HCT116 (cell line): ENCODE measurements at regions not wholly inside any gene's neighbourhood (a gene's known extent, or its start where the extent isn't known, plus 50 kb on each side); places are given as distances from the start of the nearest gene placed in this dataset.

Experiments used
- ATAC-seq: fragments of 200-7000 bp; cut with Tn5 transposase; 2 replicates; pipeline ENCODE4 v1.9.1; 2020; ENCODE audit warnings: mild to moderate bottlenecking, moderate library complexity
- BruUV-seq: library from RNA; stranded (reverse); fragments of 400-500 nt; replicated peaks from 2 replicates; lab custom pipeline; 2021; lab: Mats Ljungman, UMichigan
- CTCF ChIA-PET: fragments of 300-600 bp; sonication (Branson Sonifier 250); formaldehyde crosslinking; loops from one replicate; lab custom pipeline; 2021; ENCODE audit warnings: antibody characterized with exemption; lab: Charles Lee
- POLR2A ChIA-PET: fragments of 300-600, 350-600 bp; sonication (Branson Sonifier 250); formaldehyde crosslinking; loops from one replicate; lab custom pipeline; 2021; ENCODE audit warnings: antibody characterized with exemption; lab: Charles Lee
- RAD21 ChIA-PET, 2 experiments: fragments of 300-600 bp; sonication (Branson Sonifier 250); formaldehyde crosslinking; loops; one replicate each; lab custom pipeline; 2023; ENCODE audit warnings: low total read pairs in 2 of 2; ENCODE audit not compliant: uncharacterized antibody in 2 of 2, unreplicated experiment in 2 of 2, low non-redundant PET in 1 of 2; lab: Charles Lee
- DNase-seq: peaks from one replicate; pipeline ENCODE4 v3.0.0-alpha.2; 2010; ENCODE audit warnings: low read depth, low spot score
- H2AFZ ChIP-seq: fragments of 200-600 bp; shearing (Covaris generic), sonication (generic); 2 replicates; pipeline ENCODE4 v1.6.1; 2017; ENCODE audit warnings: low read depth, mixed run types, mixed read lengths, antibody characterized with exemption, low read length; ENCODE audit not compliant: poor library complexity, severe bottlenecking
- H3K27ac ChIP-seq: 2 replicates; pipeline ENCODE4 v1.5.1; 2012; ENCODE audit warnings: low read depth, low read length
- H3K27me3 ChIP-seq: fragments of 200-600 bp; sonication (generic); 2 replicates; pipeline ENCODE4 v1.6.1; 2016; ENCODE audit warnings: mixed run types, low read length, mixed read lengths; ENCODE audit not compliant: insufficient read depth
- H3K36me3 ChIP-seq, 2 experiments: fragments of 200-500 bp in 1 of 2; fragments of 200-600 bp in 1 of 2; sonication (Bioruptor generic) in 1 of 2; sonication (generic) in 1 of 2; 2 replicates each; pipeline versions ENCODE4 v1.5.1 to v1.6.1; 2014 to 2016; ENCODE audit warnings: low read length in 2 of 2, inconsistent platforms in 1 of 2, mixed read lengths in 1 of 2, mixed run types in 1 of 2; ENCODE audit not compliant: insufficient read depth in 2 of 2, control insufficient read depth in 1 of 2
- H3K4me1 ChIP-seq, 2 experiments: fragments of 200-600 bp in 1 of 2; sonication (generic) in 1 of 2; 2 replicates each; pipeline versions ENCODE4 v1.5.1 to v1.6.1; 2012 to 2017; ENCODE audit warnings: low read length in 2 of 2, inconsistent platforms in 1 of 2, mild to moderate bottlenecking in 1 of 2, mixed read lengths in 1 of 2, mixed run types in 1 of 2, moderate library complexity in 1 of 2; ENCODE audit not compliant: insufficient read depth in 2 of 2, control insufficient read depth in 1 of 2
- H3K4me2 ChIP-seq: fragments of 200-600 bp; sonication (generic); 2 replicates; pipeline ENCODE4 v1.6.1; 2017; ENCODE audit warnings: mixed run types, low read length, mixed read lengths
- H3K4me3 ChIP-seq, 2 experiments: fragments of 200-600 bp in 1 of 2; sonication (generic) in 1 of 2; replicated peaks in 1 of 2; 2 replicates each; pipeline ENCODE4 v1.5.1; 2011 to 2016; ENCODE audit warnings: low read length in 2 of 2, control low read depth in 1 of 2, low read depth in 1 of 2, mild to moderate bottlenecking in 1 of 2, mixed read lengths in 1 of 2, mixed run types in 1 of 2
- H3K79me2 ChIP-seq: fragments of 200-600 bp; sonication (generic); 2 replicates; pipeline ENCODE4 v1.6.1; 2017; ENCODE audit warnings: mild to moderate bottlenecking, mixed run types, low read length, moderate library complexity, mixed read lengths; ENCODE audit not compliant: insufficient read depth
- H3K9ac ChIP-seq: fragments of 200-600 bp; sonication (generic); 2 replicates; pipeline ENCODE4 v1.6.1; 2016; ENCODE audit warnings: low read length, mixed read lengths
- H3K9me2 ChIP-seq: fragments of 200-600 bp; sonication (generic), shearing (Covaris generic); 2 replicates; pipeline ENCODE4 v1.6.1; 2017; ENCODE audit warnings: mixed run types, mild to moderate bottlenecking, moderate library complexity; ENCODE audit not compliant: insufficient read depth
- H3K9me3 ChIP-seq, 2 experiments: fragments of 200-500 bp in 1 of 2; fragments of 200-600 bp in 1 of 2; sonication (Bioruptor generic) in 1 of 2; sonication (generic) in 1 of 2; 2 replicates each; pipeline ENCODE4 v1.6.1; 2014 to 2017; ENCODE audit warnings: low read length in 2 of 2, mixed read lengths in 2 of 2, inconsistent platforms in 1 of 2, low read depth in 1 of 2, mild to moderate bottlenecking in 1 of 2, mixed run types in 1 of 2, moderate library complexity in 1 of 2; ENCODE audit not compliant: control insufficient read depth in 1 of 2, insufficient read depth in 1 of 2
- H4K20me1 ChIP-seq: fragments of 200-600 bp; sonication (generic), shearing (Covaris generic); 2 replicates; pipeline ENCODE4 v1.6.1; 2017; ENCODE audit warnings: mixed run types, mild to moderate bottlenecking, moderate library complexity; ENCODE audit not compliant: insufficient read depth
- ATF3 ChIP-seq: IDR thresholded peaks from 2 replicates; pipeline ENCODE4 v1.6.1; 2012
- CBX3 ChIP-seq: IDR thresholded peaks from 2 replicates; pipeline ENCODE4 v1.6.1; 2012; ENCODE audit warnings: low read depth
- CEBPB ChIP-seq: IDR thresholded peaks from 2 replicates; pipeline ENCODE4 v1.6.1; 2012; ENCODE audit warnings: low read depth
- CTCF ChIP-seq, 3 experiments: fragments of 200-600 bp in 1 of 3; sonication (generic) in 1 of 3; IDR thresholded peaks in 2 of 3; conservative IDR thresholded peaks in 1 of 3; 2 replicates each; pipeline ENCODE4 v1.5.1; 2012 to 2017; ENCODE audit warnings: low read depth in 2 of 3, low read length in 2 of 3, antibody characterized with exemption in 1 of 3, borderline replicate concordance in 1 of 3, control low read depth in 1 of 3, mild to moderate bottlenecking in 1 of 3, mixed read lengths in 1 of 3, mixed run types in 1 of 3, moderate library complexity in 1 of 3; ENCODE audit not compliant: insufficient read depth in 1 of 3
- ELF1 ChIP-seq: IDR thresholded peaks from 2 replicates; pipeline ENCODE4 v1.6.1; 2012; ENCODE audit warnings: low read depth, borderline replicate concordance
- EZH2 ChIP-seq: fragments of 200-600 bp; sonication (generic); IDR thresholded peaks from 2 replicates; pipeline ENCODE4 v1.6.1; 2017; ENCODE audit warnings: antibody characterized with exemption, mixed run types
- JUND ChIP-seq: IDR thresholded peaks from 2 replicates; pipeline ENCODE4 v1.6.1; 2012
- POLR2A ChIP-seq: IDR thresholded peaks from 2 replicates; pipeline ENCODE4 v1.7.0; 2011; ENCODE audit warnings: borderline replicate concordance; ENCODE audit not compliant: insufficient read depth, insufficient read length; ENCODE audit errors: extremely low read depth
- POLR2AphosphoS5 ChIP-seq: IDR thresholded peaks from 2 replicates; pipeline ENCODE4 v1.6.1; 2011; ENCODE audit warnings: mild to moderate bottlenecking, low read depth, low read length, moderate library complexity
- RAD21 ChIP-seq: IDR thresholded peaks from 2 replicates; pipeline ENCODE4 v1.6.1; 2012; ENCODE audit warnings: low read depth, mild to moderate bottlenecking
- REST ChIP-seq: IDR thresholded peaks from 2 replicates; pipeline ENCODE4 v1.6.1; 2012; ENCODE audit warnings: low read depth
- SP1 ChIP-seq: IDR thresholded peaks from 2 replicates; pipeline ENCODE4 v1.6.1; 2012; ENCODE audit warnings: low read depth
- SRF ChIP-seq: IDR thresholded peaks from 2 replicates; pipeline ENCODE4 v1.6.1; 2012; ENCODE audit warnings: low read depth
- ZFX ChIP-seq: fragments of 450-650 bp; IDR thresholded peaks from 2 replicates; pipeline ENCODE4 v1.6.1; 2017
- ZNF274 ChIP-seq: fragments of 200-500 bp; sonication (Bioruptor generic); IDR thresholded peaks from 2 replicates; pipeline ENCODE4 v1.6.1; 2014; ENCODE audit warnings: mild to moderate bottlenecking, low read depth, low read length, inconsistent platforms
- intact Hi-C: fragments of 100-400 bp; cut with micrococcal nuclease; formaldehyde crosslinking; loops from 2 replicates; pipeline ENCODE4 v1.10.0; 2022
- TF ChIP-seq, protein P1 (sequence below): IDR thresholded peaks from 2 replicates; pipeline ENCODE4 v1.6.1; 2011; ENCODE audit warnings: mild to moderate bottlenecking, low read length, moderate library complexity; ENCODE audit not compliant: insufficient replicate concordance; ENCODE audit errors: extremely low read depth
- TF ChIP-seq, protein P2 (sequence below): IDR thresholded peaks from 2 replicates; pipeline ENCODE4 v1.6.1; 2012

- no peak for TF ChIP-seq CTCF (IDR thresholded peaks at IDR 0.05 in 2 of 3, conservative IDR thresholded peaks at IDR 0.05 in 1 of 3; ENCODE audit: borderline replicate concordance in 1 of 3, insufficient read depth in 1 of 3, low read depth in 2 of 3, low read length in 2 of 3)
- TF ChIP-seq POLR2AphosphoS5, result no peak
- TF ChIP-seq EZH2, result no peak
- no peak for TF ChIP-seq POLR2A
- no peak for TF ChIP-seq ZNF274
Observed at GRCh38 chr4:54482529-54483200, 175.1 kb upstream of the KIT start (continued).

DNA sequence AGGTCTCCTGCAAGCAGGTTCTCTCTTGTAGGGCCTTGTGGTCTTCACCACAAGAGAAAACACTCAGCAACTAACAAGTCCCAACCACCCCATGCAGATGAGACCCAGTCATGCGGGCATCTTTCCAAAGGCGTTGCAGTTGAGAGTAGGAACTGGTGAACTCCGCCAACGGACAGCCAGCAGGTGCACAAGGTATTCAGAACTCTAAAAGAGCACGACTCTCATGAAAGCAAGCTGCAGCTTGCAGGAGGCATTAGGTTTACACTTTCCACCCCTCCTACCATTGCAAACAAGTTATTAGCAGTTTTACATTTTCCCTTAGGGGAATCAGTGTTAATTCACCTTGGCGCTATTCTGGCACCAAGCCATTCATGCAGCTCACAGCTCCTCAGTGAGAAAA lies 173.4 kb upstream of the KIT start:
- ChIA-PET POLR2A (no interaction called here), RAD21 (no interaction called here), CTCF (no interaction called here)
- no TSS peak for BruUV-seq
- H3K9me3 ChIP-seq, result peaks cover 0 to 3% of the 10 kb centered on the region in 2 experiments; a peak in 1 of 4 replicates
- ATAC-seq (no peak), DNase-seq (no peak)
- no peaks in the 10 kb centered on the region for H4K20me1 ChIP-seq
- no peaks in the 10 kb centered on the region for H3K27me3 ChIP-seq
- H3K9me2 ChIP-seq, result no peaks in the 10 kb centered on the region
- intact Hi-C loops, result no loop called here
- H3K79me2 ChIP-seq, result no peaks in the 10 kb centered on the region
- H3K4me1 ChIP-seq, result no peaks in the 10 kb centered on the region
- no peak overlapping the region for H2AFZ ChIP-seq
- no peak overlapping the region for H3K9ac ChIP-seq
- no peak overlapping the region for H3K4me2 ChIP-seq
- no peak overlapping the region for H3K27ac ChIP-seq
- no peaks in the 10 kb centered on the region for H3K36me3 ChIP-seq
- no peak overlapping the region for H3K4me3 ChIP-seq
- TF ChIP-seq SRF (no peak), CEBPB (no peak), CBX3 (no peak), RAD21 (no peak), POLR2A (no peak), ZNF274 (no peak), POLR2AphosphoS5 (no peak), REST (no peak), EZH2 (no peak), JUND (no peak), ZFX (no peak), SP1 (no peak), ATF3 (no peak), ELF1 (no peak)
- TF ChIP-seq, protein P1, sequence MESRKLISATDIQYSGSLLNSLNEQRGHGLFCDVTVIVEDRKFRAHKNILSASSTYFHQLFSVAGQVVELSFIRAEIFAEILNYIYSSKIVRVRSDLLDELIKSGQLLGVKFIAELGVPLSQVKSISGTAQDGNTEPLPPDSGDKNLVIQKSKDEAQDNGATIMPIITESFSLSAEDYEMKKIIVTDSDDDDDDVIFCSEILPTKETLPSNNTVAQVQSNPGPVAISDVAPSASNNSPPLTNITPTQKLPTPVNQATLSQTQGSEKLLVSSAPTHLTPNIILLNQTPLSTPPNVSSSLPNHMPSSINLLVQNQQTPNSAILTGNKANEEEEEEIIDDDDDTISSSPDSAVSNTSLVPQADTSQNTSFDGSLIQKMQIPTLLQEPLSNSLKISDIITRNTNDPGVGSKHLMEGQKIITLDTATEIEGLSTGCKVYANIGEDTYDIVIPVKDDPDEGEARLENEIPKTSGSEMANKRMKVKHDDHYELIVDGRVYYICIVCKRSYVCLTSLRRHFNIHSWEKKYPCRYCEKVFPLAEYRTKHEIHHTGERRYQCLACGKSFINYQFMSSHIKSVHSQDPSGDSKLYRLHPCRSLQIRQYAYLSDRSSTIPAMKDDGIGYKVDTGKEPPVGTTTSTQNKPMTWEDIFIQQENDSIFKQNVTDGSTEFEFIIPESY, result no peak
- TF ChIP-seq, protein P2, sequence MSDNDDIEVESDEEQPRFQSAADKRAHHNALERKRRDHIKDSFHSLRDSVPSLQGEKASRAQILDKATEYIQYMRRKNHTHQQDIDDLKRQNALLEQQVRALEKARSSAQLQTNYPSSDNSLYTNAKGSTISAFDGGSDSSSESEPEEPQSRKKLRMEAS, result no peak
